Hepatocyte (in vitro differentiated cells): ENCODE measurements at regions not wholly inside any gene's neighbourhood (a gene's known extent, or its start where the extent isn't known, plus 50 kb on each side); places are given as distances from the start of the nearest gene placed in this dataset.

ENCODE experiments used
- EZH2 ChIP-seq: fragments of 200-600 bp; sonication (generic); IDR thresholded peaks from 2 replicates; pipeline ENCODE4 v1.6.1; 2016; ENCODE audit warnings: antibody characterized with exemption, mild to moderate bottlenecking, borderline replicate concordance
- EZH2phosphoT487 ChIP-seq: fragments of 200-600 bp; sonication (generic); IDR thresholded peaks from one replicate; pipeline ENCODE4 v1.6.1; 2018; ENCODE audit warnings: antibody characterized with exemption, mild to moderate bottlenecking, low read depth, moderate library complexity; ENCODE audit not compliant: unreplicated experiment, severe bottlenecking
- TF ChIP-seq, protein P1 (sequence below): fragments of 200-600 bp; sonication (generic); IDR thresholded peaks from 2 replicates; pipeline ENCODE4 v1.5.1; 2016; ENCODE audit warnings: antibody characterized with exemption, mild to moderate bottlenecking; ENCODE audit not compliant: poor library complexity

DNA sequence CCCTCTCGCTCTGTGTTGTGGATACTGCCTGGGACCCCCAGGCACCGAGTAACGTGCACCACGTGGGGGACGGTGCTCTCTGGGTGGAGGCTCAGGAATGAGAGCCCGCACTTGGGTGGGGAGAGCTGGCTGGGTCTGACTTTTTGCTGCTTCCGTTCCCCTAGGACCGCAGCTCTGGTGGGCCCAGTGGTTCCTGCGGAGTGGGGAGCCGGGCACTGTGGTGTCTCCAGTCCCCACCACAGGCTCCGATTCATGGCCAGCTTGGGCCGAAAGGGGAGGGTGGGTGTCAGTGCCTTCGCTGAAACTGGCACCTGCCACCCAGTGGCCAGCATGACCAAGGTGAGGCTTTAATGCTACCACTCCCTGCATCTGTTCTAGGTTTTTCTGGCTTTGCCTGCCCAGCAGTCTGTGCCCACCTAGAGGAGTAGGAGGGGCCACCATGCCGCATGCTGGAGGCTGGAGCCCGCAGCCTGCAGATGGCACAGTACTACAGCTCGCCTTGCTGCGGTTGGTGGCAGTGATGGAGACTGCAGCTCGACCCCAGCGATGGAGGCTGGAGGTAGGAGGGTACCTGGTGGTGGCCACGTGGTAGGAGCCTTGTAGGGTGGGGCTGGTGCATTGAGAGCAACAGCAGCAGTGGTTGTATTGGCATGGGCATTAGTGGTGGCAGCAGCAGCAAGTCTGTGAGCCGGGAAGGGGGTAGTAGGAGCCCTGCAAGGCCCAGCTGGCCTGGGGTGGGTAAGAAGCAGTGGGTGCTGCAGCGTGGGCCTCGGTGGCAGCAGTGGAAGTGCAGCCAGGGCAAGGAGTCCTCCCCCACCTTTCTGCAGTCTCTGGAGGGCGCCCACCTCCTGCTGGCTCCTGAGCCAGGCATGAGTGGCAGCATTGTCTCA, 118.8 kb upstream of the VPREB1 start:
- TF ChIP-seq, protein P1, sequence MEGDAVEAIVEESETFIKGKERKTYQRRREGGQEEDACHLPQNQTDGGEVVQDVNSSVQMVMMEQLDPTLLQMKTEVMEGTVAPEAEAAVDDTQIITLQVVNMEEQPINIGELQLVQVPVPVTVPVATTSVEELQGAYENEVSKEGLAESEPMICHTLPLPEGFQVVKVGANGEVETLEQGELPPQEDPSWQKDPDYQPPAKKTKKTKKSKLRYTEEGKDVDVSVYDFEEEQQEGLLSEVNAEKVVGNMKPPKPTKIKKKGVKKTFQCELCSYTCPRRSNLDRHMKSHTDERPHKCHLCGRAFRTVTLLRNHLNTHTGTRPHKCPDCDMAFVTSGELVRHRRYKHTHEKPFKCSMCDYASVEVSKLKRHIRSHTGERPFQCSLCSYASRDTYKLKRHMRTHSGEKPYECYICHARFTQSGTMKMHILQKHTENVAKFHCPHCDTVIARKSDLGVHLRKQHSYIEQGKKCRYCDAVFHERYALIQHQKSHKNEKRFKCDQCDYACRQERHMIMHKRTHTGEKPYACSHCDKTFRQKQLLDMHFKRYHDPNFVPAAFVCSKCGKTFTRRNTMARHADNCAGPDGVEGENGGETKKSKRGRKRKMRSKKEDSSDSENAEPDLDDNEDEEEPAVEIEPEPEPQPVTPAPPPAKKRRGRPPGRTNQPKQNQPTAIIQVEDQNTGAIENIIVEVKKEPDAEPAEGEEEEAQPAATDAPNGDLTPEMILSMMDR, result no peak
- TF ChIP-seq EZH2, result no peak
- TF ChIP-seq EZH2phosphoT487, result no peak
